ENCODE measurements at regions not wholly inside any gene's neighbourhood (a gene's known extent, or its start where the extent isn't known, plus 50 kb on each side); places are given as distances from the start of the nearest gene placed in this dataset.
"Not testable (repeated sequence)": the region's sequence is repeated elsewhere in the genome, so short reads cannot be mapped to it uniquely, and the experiment has no call there.

- Mint-ChIP-seq H3K4me1 (ENCODE audit: low read depth, unreplicated experiment) (no peaks in the 10 kb centered on the region), H3K36me3 (ENCODE audit: unreplicated experiment) (no peaks in the 10 kb centered on the region), H3K27me3 (ENCODE audit: unreplicated experiment) (no peaks in the 10 kb centered on the region), H3K4me3 (ENCODE audit: unreplicated experiment) (no peak overlapping the region), H3K27ac (ENCODE audit: unreplicated experiment) (no peak overlapping the region), H3K9me3 (ENCODE audit: unreplicated experiment) (no peaks in the 10 kb centered on the region)
- DNase-seq = no peak
- no peak for TF ChIP-seq CTCF (IDR thresholded peaks at IDR 0.05; ENCODE audit: partially characterized antibody, unreplicated experiment)
Measured at GRCh38 chr1:101588677-101589076, 351.9 kb downstream of the S1PR1 start.

GRCh38 chr1:101592845-101593244 lies 356.0 kb downstream of the S1PR1 start:
- DNase-seq = no peak
- H3K27ac Mint-ChIP-seq (ENCODE audit: unreplicated experiment) = no peak overlapping the region
- H3K4me1 Mint-ChIP-seq (ENCODE audit: low read depth, unreplicated experiment) = no peaks in the 10 kb centered on the region
- H3K36me3 Mint-ChIP-seq (ENCODE audit: unreplicated experiment) = no peaks in the 10 kb centered on the region
- no peak overlapping the region for H3K4me3 Mint-ChIP-seq (ENCODE audit: unreplicated experiment)
- H3K27me3 Mint-ChIP-seq (ENCODE audit: unreplicated experiment) = no peaks in the 10 kb centered on the region
- H3K9me3 Mint-ChIP-seq (ENCODE audit: unreplicated experiment) = no peaks in the 10 kb centered on the region
- no peak for TF ChIP-seq CTCF (IDR thresholded peaks at IDR 0.05; ENCODE audit: partially characterized antibody, unreplicated experiment)

GRCh38 chr1:101595881-101596374 lies 359.1 kb downstream of the S1PR1 start:
- TF ChIP-seq CTCF (IDR thresholded peaks at IDR 0.05; ENCODE audit: partially characterized antibody, unreplicated experiment) = no peak
- H3K9me3 Mint-ChIP-seq (ENCODE audit: unreplicated experiment) = no peaks in the 10 kb centered on the region
- DNase-seq = no peak

GRCh38 chr1:101600615-101601014 lies 363.8 kb downstream of the S1PR1 start:
- not testable (repeated sequence) for DNase-seq; H3K27ac Mint-ChIP-seq (ENCODE audit: unreplicated experiment); H3K4me1 Mint-ChIP-seq (ENCODE audit: low read depth, unreplicated experiment); H3K36me3 Mint-ChIP-seq (ENCODE audit: unreplicated experiment); H3K27me3 Mint-ChIP-seq (ENCODE audit: unreplicated experiment); H3K9me3 Mint-ChIP-seq (ENCODE audit: unreplicated experiment); H3K4me3 Mint-ChIP-seq (ENCODE audit: unreplicated experiment)

More at GRCh38 chr1:101595881-101596374, 359.1 kb downstream of the S1PR1 start:
- H3K27me3 Mint-ChIP-seq (ENCODE audit: unreplicated experiment) = no peaks in the 10 kb centered on the region
- H3K36me3 Mint-ChIP-seq (ENCODE audit: unreplicated experiment) = no peaks in the 10 kb centered on the region
- no peaks in the 10 kb centered on the region for H3K4me1 Mint-ChIP-seq (ENCODE audit: low read depth, unreplicated experiment)
- no peak overlapping the region for H3K4me3 Mint-ChIP-seq (ENCODE audit: unreplicated experiment)
- H3K27ac Mint-ChIP-seq (ENCODE audit: unreplicated experiment) = no peak overlapping the region

GRCh38 chr1:101603726-101604125 lies 366.9 kb downstream of the S1PR1 start:
- TF ChIP-seq CTCF (IDR thresholded peaks at IDR 0.05; ENCODE audit: partially characterized antibody, unreplicated experiment) = no peak
- Mint-ChIP-seq H3K36me3 (ENCODE audit: unreplicated experiment) (no peaks in the 10 kb centered on the region), H3K9me3 (ENCODE audit: unreplicated experiment) (peaks cover 2% of the 10 kb centered on the region), H3K4me3 (ENCODE audit: unreplicated experiment) (no peak overlapping the region), H3K27me3 (ENCODE audit: unreplicated experiment) (peaks cover 4% of the 10 kb centered on the region), H3K4me1 (ENCODE audit: low read depth, unreplicated experiment) (peaks cover 4% of the 10 kb centered on the region), H3K27ac (ENCODE audit: unreplicated experiment) (no peak overlapping the region)
- no peak for DNase-seq

All from glutamatergic neuron (in vitro differentiated cells).